GM23248 (cell line): ENCODE measurements at regions not wholly inside any gene's neighbourhood (a gene's known extent, or its start where the extent isn't known, plus 50 kb on each side); places are given as distances from the start of the nearest gene placed in this dataset.

Experiments
- DNase-seq: peaks from one replicate; pipeline ENCODE4 v3.0.0-alpha.2; 2015
- H2AFZ ChIP-seq: fragments of 200-600 bp; sonication (generic); 2 replicates; pipeline ENCODE4 v1.6.1; 2016; ENCODE audit warnings: antibody characterized with exemption
- H3F3A ChIP-seq: fragments of 200-600 bp; sonication (generic); 2 replicates; pipeline ENCODE4 v1.6.1; 2016; ENCODE audit warnings: mild to moderate bottlenecking, antibody characterized with exemption, mixed run types; ENCODE audit not compliant: insufficient read depth
- H3K27ac ChIP-seq: fragments of 200-600 bp; sonication (generic); 2 replicates; pipeline ENCODE4 v1.5.1; 2016; ENCODE audit warnings: mild to moderate bottlenecking
- H3K27me3 ChIP-seq: fragments of 200-600 bp; sonication (generic); replicated peaks from 2 replicates; pipeline ENCODE4 v1.6.1; 2016; ENCODE audit warnings: mild to moderate bottlenecking; ENCODE audit not compliant: insufficient read depth
- H3K36me3 ChIP-seq: fragments of 200-600 bp; sonication (generic); 2 replicates; pipeline ENCODE4 v1.6.1; 2016; ENCODE audit warnings: low read depth, mild to moderate bottlenecking
- H3K4me1 ChIP-seq: fragments of 200-600 bp; sonication (generic); 2 replicates; pipeline ENCODE4 v1.6.1; 2016; ENCODE audit warnings: mild to moderate bottlenecking; ENCODE audit not compliant: insufficient read depth
- H3K4me2 ChIP-seq: fragments of 200-600 bp; sonication (generic); one replicate; pipeline ENCODE4 v1.6.1; 2016; ENCODE audit warnings: mild to moderate bottlenecking; ENCODE audit not compliant: unreplicated experiment
- H3K4me3 ChIP-seq: fragments of 200-600 bp; sonication (generic); 2 replicates; pipeline ENCODE4 v1.5.1; 2016; ENCODE audit warnings: mild to moderate bottlenecking
- H3K79me2 ChIP-seq: fragments of 200-600 bp; sonication (generic); 2 replicates; pipeline ENCODE4 v1.6.1; 2016; ENCODE audit warnings: mild to moderate bottlenecking; ENCODE audit not compliant: insufficient read depth
- H3K9ac ChIP-seq: fragments of 200-600 bp; sonication (generic); 2 replicates; pipeline ENCODE4 v1.6.1; 2016; ENCODE audit warnings: mild to moderate bottlenecking
- H3K9me2 ChIP-seq: fragments of 200-600 bp; sonication (generic); 2 replicates; pipeline ENCODE4 v1.6.1; 2016; ENCODE audit warnings: mixed run types, mild to moderate bottlenecking, moderate library complexity; ENCODE audit not compliant: insufficient read depth
- H3K9me3 ChIP-seq: fragments of 200-600 bp; sonication (generic); one replicate; pipeline ENCODE4 v1.6.1; 2017; ENCODE audit warnings: low read depth
- H4K20me1 ChIP-seq: fragments of 200-600 bp; sonication (generic); 2 replicates; pipeline ENCODE4 v1.6.0; 2016; ENCODE audit not compliant: insufficient read depth
- EZH2 ChIP-seq: fragments of 200-600 bp; sonication (generic); IDR thresholded peaks from 2 replicates; pipeline ENCODE4 v1.6.1; 2018; ENCODE audit warnings: antibody characterized with exemption, mild to moderate bottlenecking; ENCODE audit not compliant: insufficient read depth, poor library complexity, severe bottlenecking
- EZH2phosphoT487 ChIP-seq: fragments of 200-600 bp; sonication (generic); IDR thresholded peaks from 2 replicates; pipeline ENCODE4 v1.6.1; 2018; ENCODE audit warnings: antibody characterized with exemption, moderate library complexity, mild to moderate bottlenecking, low read depth; ENCODE audit not compliant: insufficient read depth
- WGBS, 2 experiments: methylation state at CpG; one replicate each; pipeline ENCODE4 v1.1.6; 2015 to 2017; ENCODE audit warnings: low lambda C conversion rate in 2 of 2, low coverage in 1 of 2; ENCODE audit errors: missing lambda C conversion rate in 2 of 2; 5-methylcytosine and 5-hydroxymethylcytosine counted together
- in situ Hi-C: fragments of 300-500 bp; cut with MboI; formaldehyde crosslinking; loops from 2 replicates; pipeline ENCODE4 v1.15.0; 2020

- Histone ChIP-seq H3K36me3 (no peaks in the 10 kb centered on the region), H2AFZ (0 out of 2 replicates have a peak overlapping the region, but pooled peaks have one; percentile 12), H3K4me1 (no peaks in the 10 kb centered on the region), H3K27me3 (no peaks in the 10 kb centered on the region), H3K4me2 (no peak overlapping the region), H3K79me2 (no peaks in the 10 kb centered on the region), H4K20me1 (no peaks in the 10 kb centered on the region), H3F3A (no peaks in the 10 kb centered on the region), H3K27ac (no peak overlapping the region), H3K9me3 (no peaks in the 10 kb centered on the region), H3K9ac (no peak overlapping the region), H3K4me3 (no peak overlapping the region), H3K9me2 (no peaks in the 10 kb centered on the region)
- WGBS, 2 experiments, result 0 to 3% methylated on average over 1 of the region's 1 CpG
- peak; percentile 9 for DNase-seq
- in situ Hi-C loops, result no loop called here
- no peak for TF ChIP-seq EZH2phosphoT487
- TF ChIP-seq EZH2, result no peak
Measured at GRCh38 chr18:40904295-40904694, 1050.7 kb upstream of the PIK3C3 start.

GRCh38 chr18:40902436-40902835, 1052.6 kb upstream of the PIK3C3 start:
- Histone ChIP-seq H4K20me1 (no peaks in the 10 kb centered on the region), H3K4me1 (no peaks in the 10 kb centered on the region), H3K36me3 (no peaks in the 10 kb centered on the region), H3K9me3 (no peaks in the 10 kb centered on the region), H3K9ac (no peak overlapping the region), H2AFZ (no peak overlapping the region), H3K27ac (no peak overlapping the region), H3K4me3 (no peak overlapping the region), H3K9me2 (no peaks in the 10 kb centered on the region), H3K4me2 (no peak overlapping the region), H3K27me3 (no peaks in the 10 kb centered on the region), H3F3A (no peaks in the 10 kb centered on the region), H3K79me2 (no peaks in the 10 kb centered on the region)
- WGBS, 2 experiments, result 55 to 60% methylated on average over 2 of the region's 2 CpGs
- no peak for TF ChIP-seq EZH2phosphoT487
- no peak for TF ChIP-seq EZH2
- in situ Hi-C loops, result no loop called here
- no peak for DNase-seq

- H3K36me3 ChIP-seq, result no peaks in the 10 kb centered on the region
- H3K9me2 ChIP-seq, result no peaks in the 10 kb centered on the region
- H3K79me2 ChIP-seq, result no peaks in the 10 kb centered on the region
- H2AFZ ChIP-seq, result no peak overlapping the region
- H3K27me3 ChIP-seq, result no peaks in the 10 kb centered on the region
- no peak for DNase-seq
- H3K4me3 ChIP-seq, result no peak overlapping the region
- H3K4me1 ChIP-seq, result no peaks in the 10 kb centered on the region
- H3K4me2 ChIP-seq, result no peak overlapping the region
- TF ChIP-seq EZH2phosphoT487, result no peak
- no peak for TF ChIP-seq EZH2
- H3K9me3 ChIP-seq, result no peaks in the 10 kb centered on the region
- H3K27ac ChIP-seq, result no peak overlapping the region
- WGBS, 2 experiments, result 36 to 41% methylated on average over 3 of the region's 3 CpGs
- no peak overlapping the region for H3K9ac ChIP-seq
- H4K20me1 ChIP-seq, result no peaks in the 10 kb centered on the region
- no peaks in the 10 kb centered on the region for H3F3A ChIP-seq
- in situ Hi-C loops, result no loop called here
Measured at GRCh38 chr18:40897884-40898283, 1057.2 kb upstream of the PIK3C3 start.

GRCh38 chr18:40883271-40883670, 1071.8 kb upstream of the PIK3C3 start:
- H3K4me1 ChIP-seq, result 0 out of 2 replicates have a peak, but pooled peaks cover 3% of the 10 kb centered on the region
- no peak overlapping the region for H3K9ac ChIP-seq
- DNase-seq, result no peak
- peak overlapping the region; percentile 16; the same call in 1 of the 2 replicates for H2AFZ ChIP-seq
- in situ Hi-C loops, result no loop called here
- H3F3A ChIP-seq, result no peaks in the 10 kb centered on the region
- H3K9me2 ChIP-seq, result no peaks in the 10 kb centered on the region
- TF ChIP-seq EZH2phosphoT487 (no peak), EZH2 (no peak)
- no peaks in the 10 kb centered on the region for H3K27me3 ChIP-seq
- no peak overlapping the region for H3K27ac ChIP-seq
- no peaks in the 10 kb centered on the region for H4K20me1 ChIP-seq
- H3K4me2 ChIP-seq, result no peak overlapping the region
- H3K9me3 ChIP-seq, result no peaks in the 10 kb centered on the region
- 55 to 60% methylated on average over 4 of the region's 4 CpGs for WGBS, 2 experiments
- H3K36me3 ChIP-seq, result no peaks in the 10 kb centered on the region
- H3K4me3 ChIP-seq, result no peak overlapping the region
- H3K79me2 ChIP-seq, result no peaks in the 10 kb centered on the region

GRCh38 chr18:40882468-40882867, 1072.6 kb upstream of the PIK3C3 start:
- Histone ChIP-seq H3K4me2 (no peak overlapping the region), H3K4me1 (peaks cover 11% of the 10 kb centered on the region), H2AFZ (no peak overlapping the region), H3K9me2 (no peaks in the 10 kb centered on the region), H4K20me1 (no peaks in the 10 kb centered on the region), H3K4me3 (no peak overlapping the region), H3K36me3 (no peaks in the 10 kb centered on the region), H3K9ac (no peak overlapping the region), H3K79me2 (no peaks in the 10 kb centered on the region), H3K27ac (no peak overlapping the region), H3F3A (peaks cover 7% of the 10 kb centered on the region), H3K27me3 (no peaks in the 10 kb centered on the region), H3K9me3 (no peaks in the 10 kb centered on the region)
- DNase-seq, result no peak
- 59 to 66% methylated on average over 11 of the region's 11 CpGs for WGBS, 2 experiments
- in situ Hi-C loops, result no loop called here
- TF ChIP-seq EZH2phosphoT487, result no peak
- no peak for TF ChIP-seq EZH2
